IPS-NIHi11 (cell line): ENCODE measurements at regions not wholly inside any gene's neighbourhood (a gene's known extent, or its start where the extent isn't known, plus 50 kb on each side); places are given as distances from the start of the nearest gene placed in this dataset.

Experiments used
- DNase-seq: peaks from one replicate; pipeline ENCODE4 v3.0.0; 2012; ENCODE audit warnings: mixed read lengths, low spot score

- no peak for DNase-seq
Measured at GRCh38 chr14:82047777-82048470, 514.3 kb upstream of the SEL1L start.

GRCh38 chr14:82052778-82053177 is 519.1 kb upstream of the SEL1L start:
- DNase-seq, result no peak

GRCh38 chr14:82055515-82056115 is 522.0 kb upstream of the SEL1L start:
- DNase-seq, result no peak

- peak; percentile 78 for DNase-seq
Measured at GRCh38 chr14:82060219-82060618, 526.6 kb upstream of the SEL1L start.

- no peak for DNase-seq
Measured at GRCh38 chr14:82067221-82067875, 533.7 kb upstream of the SEL1L start.

GRCh38 chr14:82070040-82070439 is 536.4 kb upstream of the SEL1L start:
- peak; percentile 28 for DNase-seq

- no peak for DNase-seq
Measured at GRCh38 chr14:82070753-82071152, 537.1 kb upstream of the SEL1L start.

GRCh38 chr14:82073547-82073946 is 539.9 kb upstream of the SEL1L start:
- DNase-seq, result no peak

GRCh38 chr14:82075566-82075965 is 541.9 kb upstream of the SEL1L start:
- peak; percentile 72 for DNase-seq

GRCh38 chr14:82079553-82079952 is 545.9 kb upstream of the SEL1L start:
- DNase-seq, result no peak

- peak; percentile 40 for DNase-seq
Measured at GRCh38 chr14:82080370-82080769, 546.7 kb upstream of the SEL1L start.

- DNase-seq, result no peak
Measured at GRCh38 chr14:82084813-82085212, 551.2 kb upstream of the SEL1L start.

- DNase-seq, result no peak
Measured at GRCh38 chr14:82091097-82091496, 557.4 kb upstream of the SEL1L start.

- no peak for DNase-seq
Measured at GRCh38 chr14:82094829-82095345, 561.2 kb upstream of the SEL1L start.

GRCh38 chr14:82104013-82104412 is 570.4 kb upstream of the SEL1L start:
- no peak for DNase-seq

GRCh38 chr14:82112210-82112839 is 578.7 kb upstream of the SEL1L start:
- no peak for DNase-seq

GRCh38 chr14:82113007-82113406 is 579.4 kb upstream of the SEL1L start:
- no peak for DNase-seq

GRCh38 chr14:82113710-82114109 is 580.1 kb upstream of the SEL1L start:
- no peak for DNase-seq

GRCh38 chr14:82116721-82117120 is 583.1 kb upstream of the SEL1L start:
- DNase-seq, result no peak

- no peak for DNase-seq
Measured at GRCh38 chr14:82122655-82123054, 589.0 kb upstream of the SEL1L start.

GRCh38 chr14:82124511-82124910 is 590.9 kb upstream of the SEL1L start:
- DNase-seq, result no peak

- DNase-seq, result no peak
Measured at GRCh38 chr14:82126006-82126405, 592.4 kb upstream of the SEL1L start.

- no peak for DNase-seq
Measured at GRCh38 chr14:82134411-82134810, 600.8 kb upstream of the SEL1L start.
